TTC549 (cell line): ENCODE measurements at regions not wholly inside any gene's neighbourhood (a gene's known extent, or its start where the extent isn't known, plus 50 kb on each side); places are given as distances from the start of the nearest gene placed in this dataset.

ENCODE experiments used
- FAIRE-seq: peaks from 2 replicates; lab custom pipeline; 2012; peaks lifted over from hg19 to GRCh38; lab: Jason Lieb, UNC

DNA sequence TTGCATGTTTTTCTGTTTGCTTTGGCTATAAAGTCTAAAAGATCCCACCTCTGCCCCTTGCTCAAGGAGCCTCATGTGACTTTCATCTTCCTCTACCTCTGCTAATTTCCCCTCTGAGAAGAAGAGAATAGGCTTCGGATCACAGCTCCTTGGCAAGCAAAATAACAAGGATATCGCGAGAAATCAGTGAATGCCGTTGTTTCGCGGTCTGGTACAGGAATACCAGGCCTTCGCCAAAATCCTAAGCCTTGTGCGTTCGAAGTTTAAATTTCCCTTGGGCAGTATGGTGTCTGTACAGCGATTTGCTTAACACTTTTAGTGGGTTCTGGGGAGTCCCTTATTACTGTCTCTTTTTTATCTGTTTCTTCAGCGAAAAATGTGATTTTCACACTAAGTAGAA is 142.3 kb downstream of the IRF8 start:
- no peak for FAIRE-seq

- no peak for FAIRE-seq
These were observed 142.8 kb downstream of the IRF8 start for GRCh38 chr16:86041807-86042206.

- no peak for FAIRE-seq
These were observed 143.4 kb downstream of the IRF8 start for GRCh38 chr16:86042393-86042792.

DNA sequence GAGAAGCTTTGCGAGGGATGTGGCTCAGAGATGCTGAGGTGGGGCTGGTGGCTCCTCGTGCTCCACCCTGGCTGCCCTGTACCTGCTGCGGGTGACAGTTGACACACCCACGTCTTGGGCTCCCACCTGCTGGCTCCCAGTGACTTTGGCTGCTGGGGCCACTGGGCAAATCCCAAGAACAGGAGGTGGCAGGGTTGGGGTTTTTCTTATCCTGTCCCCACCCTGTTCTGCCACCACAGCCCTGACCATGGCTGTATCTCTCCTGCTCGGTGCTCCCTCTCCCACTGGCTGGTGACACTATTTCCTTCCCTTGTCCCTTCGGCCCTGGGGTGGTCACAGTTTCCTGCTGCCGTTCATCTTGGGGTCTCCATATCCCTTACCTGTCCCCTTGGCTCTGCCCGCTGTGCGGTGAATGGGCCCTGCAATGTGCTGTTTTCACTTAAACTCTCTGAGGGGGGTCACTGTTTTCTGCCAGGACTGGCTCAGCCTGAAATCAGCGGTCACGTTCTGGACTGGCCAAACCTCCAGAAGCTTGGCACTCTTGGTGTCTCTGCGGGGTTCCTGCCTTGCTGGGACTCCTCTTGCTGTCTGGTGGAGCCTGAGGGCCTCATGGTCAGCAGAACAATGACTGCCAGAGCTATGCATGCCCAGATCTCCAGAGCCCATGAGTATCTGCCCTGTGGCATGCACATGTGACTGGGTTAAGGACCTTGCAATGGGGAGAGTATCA is 144.2 kb downstream of the IRF8 start:
- no peak for FAIRE-seq

GRCh38 chr16:86044241-86044671 is 145.3 kb downstream of the IRF8 start:
- FAIRE-seq = no peak

- FAIRE-seq = no peak
These were observed 146.1 kb downstream of the IRF8 start for GRCh38 chr16:86044881-86045590.

- FAIRE-seq = no peak
These were observed 146.6 kb downstream of the IRF8 start for GRCh38 chr16:86045591-86045971.

DNA sequence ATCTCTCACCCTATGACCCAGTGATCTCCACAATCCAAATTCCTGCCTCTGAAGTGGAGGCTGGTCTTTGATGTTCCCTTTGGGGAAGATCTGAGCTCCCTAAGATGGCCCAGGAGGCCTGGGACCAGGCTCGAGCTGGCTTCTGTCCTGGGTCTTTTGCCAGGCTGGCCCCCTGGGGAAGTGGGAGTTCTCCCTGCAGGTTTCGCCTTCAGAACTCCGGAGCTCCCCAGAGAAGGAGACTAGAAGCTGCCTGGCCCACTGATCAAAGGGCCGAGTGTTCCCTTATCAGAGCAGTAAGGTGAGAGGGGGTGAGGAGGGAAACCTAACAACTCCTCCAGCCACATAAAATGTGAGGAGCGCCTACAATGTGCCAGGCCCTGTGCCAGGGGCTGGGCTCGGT is 147.1 kb downstream of the IRF8 start:
- FAIRE-seq = no peak

GRCh38 chr16:86046667-86047270 is 147.8 kb downstream of the IRF8 start:
- FAIRE-seq = no peak

DNA sequence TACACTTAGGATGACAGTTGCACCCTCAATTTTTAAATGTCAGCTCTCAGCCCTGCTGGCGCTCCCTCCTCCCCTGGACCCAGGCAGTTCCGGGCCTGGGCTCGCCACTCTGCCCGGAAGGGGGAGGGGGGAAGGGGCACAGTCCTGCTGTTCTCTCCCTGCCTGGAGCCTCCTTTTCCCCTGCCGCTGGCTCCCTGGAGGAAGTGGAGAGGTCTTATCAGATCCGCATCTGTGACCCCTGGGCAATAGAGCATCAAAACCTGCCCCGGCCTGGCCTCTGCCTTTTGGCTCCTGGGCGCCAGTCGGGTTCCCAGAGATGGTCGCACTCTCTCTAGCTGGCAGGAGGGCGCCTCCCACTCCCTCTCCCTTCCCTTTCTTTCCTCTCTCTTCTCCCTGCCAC is 149.3 kb downstream of the IRF8 start:
- FAIRE-seq = no peak

DNA sequence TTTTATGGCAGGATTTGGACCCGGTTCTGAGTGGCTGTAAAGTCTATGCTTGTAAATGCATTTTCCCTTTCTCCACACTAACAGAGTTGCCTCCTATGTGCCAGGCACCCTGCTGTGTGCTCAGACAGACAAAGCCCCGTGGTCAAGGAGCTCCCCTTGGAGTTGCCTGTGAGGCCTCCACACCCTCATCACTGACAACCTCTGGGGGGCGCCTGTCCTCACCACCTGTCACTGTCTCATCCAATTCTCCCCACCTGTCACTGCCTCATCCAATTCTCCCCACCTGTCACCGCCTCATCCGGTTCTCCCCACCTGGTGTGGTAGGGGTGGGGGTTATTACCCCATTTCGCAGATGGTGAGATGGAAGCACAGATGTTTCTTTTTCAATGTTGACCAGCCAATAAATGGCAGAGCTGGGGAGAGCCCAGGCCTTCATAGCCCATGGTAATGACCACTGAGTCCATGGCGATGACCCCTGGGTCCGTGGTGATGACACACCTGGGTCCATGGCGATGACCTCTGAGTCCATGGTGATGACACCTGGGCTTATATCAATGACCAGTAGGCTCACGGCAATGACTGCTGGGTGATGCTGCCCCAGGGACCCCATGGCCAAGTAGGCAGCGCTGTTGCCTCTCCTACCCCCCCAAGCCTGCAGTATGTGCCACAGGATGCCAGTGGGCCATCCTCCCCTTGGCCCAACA is 150.1 kb downstream of the IRF8 start:
- FAIRE-seq = no peak

DNA sequence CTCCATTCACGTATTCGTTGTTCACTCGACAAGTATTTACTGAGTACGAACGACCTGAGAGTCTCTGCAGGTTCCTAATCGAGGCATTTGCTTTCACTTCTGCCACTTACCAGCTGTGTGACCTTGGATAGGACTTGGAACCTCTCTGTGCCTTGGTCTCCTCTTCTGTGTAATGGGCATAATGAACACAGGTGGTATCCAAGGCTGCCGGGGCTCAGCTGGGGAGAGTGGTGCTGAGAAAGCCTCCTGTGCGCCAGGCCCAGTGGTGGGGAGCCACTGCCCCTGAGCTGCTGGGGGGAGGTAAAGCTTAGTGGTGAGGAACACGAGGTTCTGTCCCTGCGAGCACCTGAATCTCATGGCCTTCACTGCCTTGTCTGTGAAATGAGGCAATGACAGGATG is 150.7 kb downstream of the IRF8 start:
- no peak for FAIRE-seq

GRCh38 chr16:86050111-86050510 is 151.1 kb downstream of the IRF8 start:
- FAIRE-seq = no peak

- no peak for FAIRE-seq
These were observed 151.8 kb downstream of the IRF8 start for GRCh38 chr16:86050591-86051367.

GRCh38 chr16:86051368-86052114 is 152.6 kb downstream of the IRF8 start:
- FAIRE-seq = no peak

- FAIRE-seq = no peak
These were observed 153.2 kb downstream of the IRF8 start for GRCh38 chr16:86052115-86052670.

GRCh38 chr16:86052926-86053325 is 154.0 kb downstream of the IRF8 start:
- no peak for FAIRE-seq

DNA sequence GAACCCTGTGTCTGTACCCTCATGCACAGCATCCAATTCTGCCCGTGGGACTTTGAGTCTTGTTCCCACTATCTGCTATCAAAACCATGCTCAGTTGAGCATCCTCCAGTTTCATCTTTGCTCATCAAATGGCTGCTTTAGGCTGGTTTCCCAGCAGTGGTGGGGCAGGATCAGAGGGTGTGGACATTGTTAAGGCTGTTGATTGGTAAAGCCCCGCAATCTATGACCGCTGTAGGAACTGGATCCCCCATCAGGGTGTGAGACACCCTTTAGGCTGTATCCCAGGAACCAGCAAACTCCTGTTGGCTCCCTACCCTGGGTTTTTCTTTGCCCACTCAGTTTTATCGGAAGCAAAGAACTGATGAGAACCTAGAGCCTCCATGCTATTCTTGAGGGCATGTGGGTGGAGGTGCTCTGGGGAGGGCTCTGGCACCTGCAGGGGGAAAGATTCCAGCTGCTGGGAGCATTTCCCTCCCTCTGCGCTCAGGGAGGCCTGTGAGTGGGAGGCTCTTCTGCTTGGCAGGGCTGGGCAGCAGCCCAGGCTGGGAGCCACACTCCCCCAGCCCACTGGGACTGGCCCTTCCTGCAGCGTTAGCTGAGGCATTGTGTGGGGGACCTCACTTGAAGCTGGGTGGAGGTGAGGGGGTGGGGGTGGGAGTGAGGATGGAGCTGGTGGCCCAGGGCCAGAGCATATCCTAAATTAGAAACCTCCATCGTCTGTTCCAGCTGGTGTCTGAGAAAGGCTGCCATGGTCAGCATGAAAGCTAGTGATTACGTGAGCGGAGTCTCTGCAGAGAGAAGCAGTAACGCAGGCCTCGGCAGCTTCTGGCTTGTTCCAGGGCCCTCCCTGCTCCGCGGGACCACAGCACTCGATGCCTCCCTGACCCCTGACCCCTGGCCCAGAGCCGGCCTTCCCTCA is 160.6 kb downstream of the IRF8 start:
- no peak for FAIRE-seq

DNA sequence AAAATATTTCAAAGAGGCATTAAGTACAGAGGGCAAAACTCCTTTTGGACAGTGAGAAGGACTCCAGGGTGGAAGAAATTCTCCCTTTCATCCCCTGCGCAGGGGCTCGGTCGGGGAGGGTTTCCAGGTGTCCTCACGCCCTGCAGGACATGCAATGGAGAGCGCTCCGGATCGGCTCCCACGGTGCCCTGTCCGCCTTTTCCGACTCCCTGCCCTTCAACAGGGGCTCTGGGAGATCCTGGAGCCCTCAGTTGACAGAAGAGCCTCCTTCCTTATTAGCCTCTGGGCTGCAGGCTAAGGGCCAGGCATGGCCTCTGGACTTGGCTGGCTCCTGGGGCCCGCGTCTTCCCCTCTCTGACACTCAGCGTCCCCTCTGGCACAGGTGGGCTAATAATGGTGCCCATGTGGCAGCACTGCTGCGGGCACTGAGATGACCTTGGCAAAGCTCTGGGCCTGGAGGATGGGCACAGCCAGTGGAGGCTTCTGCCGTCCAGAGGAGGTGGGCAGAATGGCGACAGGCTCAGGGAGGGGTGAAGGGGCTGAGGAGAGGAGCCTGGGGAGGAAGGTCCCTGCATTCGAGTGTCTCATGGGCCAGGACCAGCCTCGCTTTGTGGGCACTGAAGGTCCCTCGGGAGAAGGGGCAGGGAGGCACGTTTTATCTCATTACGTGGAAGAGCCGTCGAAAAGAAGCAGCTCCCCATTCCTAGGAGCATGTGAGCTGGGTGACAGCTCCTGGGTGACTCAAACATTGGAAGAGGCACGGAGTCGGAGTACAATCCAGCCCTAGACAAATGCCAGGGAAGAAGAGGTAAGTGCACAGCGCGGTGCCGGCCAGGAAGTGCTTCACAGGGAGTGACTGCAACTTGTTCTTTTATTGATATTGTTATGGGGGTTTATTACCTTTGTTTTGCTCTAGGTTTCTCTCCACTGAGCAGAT is 161.7 kb downstream of the IRF8 start:
- no peak for FAIRE-seq
